GM19025 (cell line): ENCODE measurements at regions not wholly inside any gene's neighbourhood (a gene's known extent, or its start where the extent isn't known, plus 50 kb on each side); places are given as distances from the start of the nearest gene placed in this dataset.

Experiments
- ATAC-seq: cut with Tn5 transposase; IDR thresholded peaks from one replicate; pipeline ENCODE4 v1.9.1; 2021; ENCODE audit warnings: mild to moderate bottlenecking, low read depth, moderate library complexity; ENCODE audit not compliant: unreplicated experiment

- no peak for ATAC-seq
Observed at GRCh38 chr2:18473241-18474181, 86.9 kb downstream of the RDH14 start.

- no peak for ATAC-seq
Observed at GRCh38 chr2:18467749-18468360, 92.6 kb downstream of the RDH14 start.

- ATAC-seq = no peak
Observed at GRCh38 chr2:18465979-18466378, 94.5 kb downstream of the RDH14 start.

GRCh38 chr2:18464913-18465312 lies 95.5 kb downstream of the RDH14 start:
- ATAC-seq = no peak

- no peak for ATAC-seq
Observed at GRCh38 chr2:18456026-18456425, 104.4 kb downstream of the RDH14 start.

GRCh38 chr2:18455236-18455862 lies 105.1 kb downstream of the RDH14 start:
- no peak for ATAC-seq

- no peak for ATAC-seq
Observed at GRCh38 chr2:18454692-18455235, 105.7 kb downstream of the RDH14 start.

GRCh38 chr2:18446715-18447114 lies 113.7 kb downstream of the RDH14 start:
- ATAC-seq = no peak

GRCh38 chr2:18445433-18446320 lies 114.8 kb downstream of the RDH14 start:
- ATAC-seq = no peak

GRCh38 chr2:18444806-18445205 lies 115.6 kb downstream of the RDH14 start:
- ATAC-seq = no peak

- ATAC-seq = no peak
Observed at GRCh38 chr2:18441583-18441982, 118.9 kb downstream of the RDH14 start.

GRCh38 chr2:18440777-18441176 lies 119.7 kb downstream of the RDH14 start:
- no peak for ATAC-seq

GRCh38 chr2:18440141-18440661 lies 120.3 kb downstream of the RDH14 start:
- no peak for ATAC-seq

GRCh38 chr2:18439716-18440115 lies 120.7 kb downstream of the RDH14 start:
- ATAC-seq = no peak

GRCh38 chr2:18437909-18438308 lies 122.5 kb downstream of the RDH14 start:
- no peak for ATAC-seq

GRCh38 chr2:18436503-18437005 lies 123.9 kb downstream of the RDH14 start:
- no peak for ATAC-seq

- ATAC-seq = no peak
Observed at GRCh38 chr2:18435426-18436037, 124.9 kb downstream of the RDH14 start.

GRCh38 chr2:18433872-18434271 lies 126.6 kb downstream of the RDH14 start:
- no peak for ATAC-seq

GRCh38 chr2:18432999-18433398 lies 127.5 kb downstream of the RDH14 start:
- ATAC-seq = no peak
